Pancreas (tissue), 10 donors: ENCODE measurements at regions not wholly inside any gene's neighbourhood (a gene's known extent, or its start where the extent isn't known, plus 50 kb on each side); places are given as distances from the start of the nearest gene placed in this dataset.
A peak's percentile ranks its signal among the peaks of the same experiment; 100 is the strongest.
"Not testable (repeated sequence)": the region's sequence is repeated elsewhere in the genome, so short reads cannot be mapped to it uniquely, and the experiment has no call there.

Source experiments
- ATAC-seq, 4 donors: fragments of 200-7000 bp; cut with Tn5 transposase; one replicate each; pipeline versions ENCODE4 v1.8.0 to v1.9.1; 2020; ENCODE audit warnings: mild to moderate bottlenecking in 4 of 4, moderate library complexity in 4 of 4
- DNase-seq, 6 donors: peaks; one replicate each; pipeline ENCODE4 v3.0.0-alpha.2; 2020
- FAIRE-seq: peaks from 2 replicates; lab custom pipeline; 2012; peaks lifted over from hg19 to GRCh38; lab: Jason Lieb, UNC
- H3K27ac ChIP-seq, 4 donors: fragments of 200-600 bp; sonication (generic); 1 replicate in 3 of 4; 2 replicates in 1 of 4; pipeline versions ENCODE4 v1.5.0 to v1.8.0; 2020
- H3K27me3 ChIP-seq, 4 donors: fragments of 200-600 bp; one replicate each; pipeline ENCODE4 v1.8.0; 2021
- H3K36me3 ChIP-seq, 3 donors: fragments of 200-600 bp; sonication (generic) in 1 of 3; one replicate each; pipeline versions ENCODE4 v1.5.0 to v1.8.0; 2020 to 2021
- H3K4me1 ChIP-seq, 3 donors: fragments of 200-600 bp; one replicate each; pipeline ENCODE4 v1.8.0; 2021
- H3K4me3 ChIP-seq, 4 donors: fragments of 200-600 bp; sonication (generic) in 2 of 4; one replicate each; pipeline versions ENCODE4 v1.5.0 to v1.8.0; 2020 to 2021
- H3K9me3 ChIP-seq, 4 donors: fragments of 200-600 bp; one replicate each; pipeline ENCODE4 v1.8.0; 2021
- WGBS, 2 donors: extraction: QIAGEN DNeasy Blood & Tissue Kit; methylation state at CpG; one replicate each; pipeline ENCODE4 v1.1.7; 2013; 5-methylcytosine and 5-hydroxymethylcytosine counted together
- intact Hi-C, 3 donors: fragments of 100-400 bp; cut with DNase I; formaldehyde crosslinking; loops; one replicate each; pipeline versions ENCODE4 v1.11.1 to v1.14.2; 2022
- TF ChIP-seq, protein P1 (sequence below), 4 donors: fragments of 200-600 bp; sonication (generic) in 3 of 4; IDR thresholded peaks; one replicate each; pipeline versions ENCODE4 v1.5.0 to v1.8.0; 2021; ENCODE audit warnings: antibody characterized with exemption in 4 of 4
- donor health status: healthy with polysubstance abuse.
- donor health status: DM: no; HTN: no; CAD: no; lungs with moderate emphysema.
- donor health status: DM: no; HTN: no; CAD: no.
- donor health status: control.
- donor health status: control.
- donor health status: Bipolar disorder and iron deficiency.
- donor health status: DM: yes; HTN: yes; CAD: no.
- donor health status: DM: no; HTN: no; CAD: no.
- donor health status: DM: no; HTN: no; CAD: no.
- donor health status: DM: yes; HTN: yes; CAD: no.

DNA sequence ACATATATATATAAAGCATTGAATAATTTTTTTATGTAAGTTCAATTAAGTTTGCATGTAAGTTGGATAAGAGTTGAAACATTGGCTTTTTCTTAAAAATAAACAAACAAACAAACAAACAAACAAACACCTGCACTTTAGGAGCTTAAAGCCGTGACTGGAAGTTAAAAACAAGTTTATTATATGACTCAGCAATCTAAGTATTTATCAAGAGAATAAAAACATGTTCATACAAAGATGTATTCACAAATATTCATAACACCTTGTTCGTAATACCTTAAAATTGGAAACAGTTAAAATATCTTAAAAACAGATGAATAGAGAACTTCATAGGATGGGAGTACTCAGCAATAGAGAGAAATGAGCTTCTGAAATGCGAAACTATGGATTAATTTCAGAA, 61.5 kb upstream of the ANXA1 start:
- Histone ChIP-seq H3K27ac (no peak overlapping the region), H3K36me3 (no peaks in the 10 kb centered on the region), H3K4me3 (no peak overlapping the region), H3K4me1 (no peaks in the 10 kb centered on the region), H3K9me3 (peaks cover 0 to 3% (median 0%) of the 10 kb centered on the region in 4 donors), H3K27me3 (no peaks in the 10 kb centered on the region)
- ATAC-seq (no peak), FAIRE-seq (no peak), DNase-seq (no peak)
- 61 to 62% methylated on average over 3 of the region's 3 CpGs for WGBS, 2 donors
- TF ChIP-seq, protein P1, sequence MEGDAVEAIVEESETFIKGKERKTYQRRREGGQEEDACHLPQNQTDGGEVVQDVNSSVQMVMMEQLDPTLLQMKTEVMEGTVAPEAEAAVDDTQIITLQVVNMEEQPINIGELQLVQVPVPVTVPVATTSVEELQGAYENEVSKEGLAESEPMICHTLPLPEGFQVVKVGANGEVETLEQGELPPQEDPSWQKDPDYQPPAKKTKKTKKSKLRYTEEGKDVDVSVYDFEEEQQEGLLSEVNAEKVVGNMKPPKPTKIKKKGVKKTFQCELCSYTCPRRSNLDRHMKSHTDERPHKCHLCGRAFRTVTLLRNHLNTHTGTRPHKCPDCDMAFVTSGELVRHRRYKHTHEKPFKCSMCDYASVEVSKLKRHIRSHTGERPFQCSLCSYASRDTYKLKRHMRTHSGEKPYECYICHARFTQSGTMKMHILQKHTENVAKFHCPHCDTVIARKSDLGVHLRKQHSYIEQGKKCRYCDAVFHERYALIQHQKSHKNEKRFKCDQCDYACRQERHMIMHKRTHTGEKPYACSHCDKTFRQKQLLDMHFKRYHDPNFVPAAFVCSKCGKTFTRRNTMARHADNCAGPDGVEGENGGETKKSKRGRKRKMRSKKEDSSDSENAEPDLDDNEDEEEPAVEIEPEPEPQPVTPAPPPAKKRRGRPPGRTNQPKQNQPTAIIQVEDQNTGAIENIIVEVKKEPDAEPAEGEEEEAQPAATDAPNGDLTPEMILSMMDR (IDR thresholded peaks at IDR 0.05): no peak
- intact Hi-C loops: loop anchor here in 1 of 3 donors (10.0 kb wide), 1 partner anchor 85 kb away; no protein-coding TSS in a partner anchor

DNA sequence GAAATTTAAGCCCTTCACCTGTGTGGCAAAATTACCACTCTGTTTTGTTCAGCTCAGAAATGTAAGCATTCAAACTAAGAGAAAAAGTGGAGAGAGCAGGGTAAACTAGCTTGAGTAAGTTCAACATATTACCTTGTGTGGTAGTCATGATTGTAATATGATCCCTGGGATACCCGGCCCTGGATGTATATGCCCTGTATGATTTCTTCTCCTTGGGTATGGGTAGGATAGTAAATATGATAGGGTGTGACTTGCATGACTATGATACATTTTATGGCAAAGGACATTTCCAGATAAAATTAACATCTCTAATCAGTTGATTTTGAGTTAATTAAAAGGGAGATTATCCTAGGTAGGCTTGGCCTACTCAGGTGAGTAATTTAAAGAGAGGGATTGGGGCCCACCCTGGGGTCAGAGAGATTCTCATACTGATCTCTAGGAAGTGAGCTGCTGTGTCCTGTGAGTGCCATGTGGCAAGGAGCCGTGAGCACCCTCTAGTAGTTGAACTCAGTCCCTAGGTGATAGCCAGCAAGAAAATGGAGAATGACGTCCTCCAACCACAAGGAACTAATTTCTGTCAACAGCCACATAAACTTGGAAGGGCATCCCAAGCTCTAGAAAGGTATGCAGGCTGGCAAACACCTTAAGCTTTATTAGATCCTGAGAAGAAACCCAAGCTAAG, 62.2 kb upstream of the ANXA1 start:
- H3K4me1 ChIP-seq: no peaks in the 10 kb centered on the region
- intact Hi-C loops: loop anchor here in 2 of 3 donors (10.0 kb wide), 2 partner anchors 215 to 235 kb away; no protein-coding TSS in a partner anchor
- 70 to 74% methylated on average over 3 of the region's 3 CpGs for WGBS, 2 donors
- no peak for DNase-seq
- no peaks in the 10 kb centered on the region for H3K27me3 ChIP-seq
- no peaks in the 10 kb centered on the region for H3K36me3 ChIP-seq
- peaks cover 0 to 3% (median 0%) of the 10 kb centered on the region in 4 donors for H3K9me3 ChIP-seq
- FAIRE-seq: no peak
- ATAC-seq: no peak
- TF ChIP-seq, protein P1 (IDR thresholded peaks at IDR 0.05): no peak
- no peak overlapping the region for H3K27ac ChIP-seq
- H3K4me3 ChIP-seq: no peak overlapping the region

DNA sequence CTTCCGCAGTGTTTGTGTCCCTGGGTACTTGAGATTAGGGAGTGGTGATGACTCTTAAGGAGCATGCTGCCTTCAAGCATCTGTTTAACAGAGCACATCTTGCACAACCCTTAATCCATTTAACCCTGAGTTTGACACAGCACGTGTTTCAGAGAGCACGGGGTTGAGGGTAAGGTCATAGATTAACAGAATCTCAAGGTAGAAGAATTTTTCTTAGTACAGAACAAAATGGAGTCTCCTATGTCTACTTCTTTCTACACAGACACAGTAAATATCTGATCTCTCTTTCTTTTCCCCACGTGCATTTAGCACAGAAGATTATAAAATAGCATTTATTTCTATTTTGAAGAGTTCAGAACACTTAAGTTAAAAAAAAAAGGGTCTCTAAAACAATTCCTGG, 63.8 kb upstream of the ANXA1 start:
- H3K4me3 ChIP-seq, H3K36me3 ChIP-seq, H3K27me3 ChIP-seq, ATAC-seq, H3K4me1 ChIP-seq, FAIRE-seq, H3K27ac ChIP-seq, H3K9me3 ChIP-seq, DNase-seq: not testable (repeated sequence)
- WGBS, 2 donors: 49 to 53% methylated on average over 3 of the region's 4 CpGs
- intact Hi-C loops: loop anchor here in 2 of 3 donors (10.0 kb wide), 2 partner anchors 213 to 233 kb away; no protein-coding TSS in a partner anchor

DNA sequence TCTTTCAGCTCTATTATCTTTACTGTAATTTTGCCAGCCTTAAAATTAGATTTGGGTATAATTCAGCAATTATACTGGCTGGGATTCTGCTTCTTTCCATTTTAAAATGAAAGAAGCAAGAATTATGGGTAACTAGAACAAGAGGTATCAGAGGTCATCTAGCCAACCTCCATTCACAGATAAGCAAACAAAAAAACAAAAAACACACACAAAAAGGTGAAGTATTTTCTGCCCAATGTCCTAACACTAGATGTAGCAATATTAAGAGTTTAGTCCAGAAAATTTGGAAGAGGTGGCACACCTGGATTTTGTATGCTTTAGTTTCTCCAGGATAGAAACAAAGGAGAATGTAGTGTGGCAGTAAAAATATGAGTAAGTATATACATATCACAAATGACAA, 68.1 kb upstream of the ANXA1 start:
- Histone ChIP-seq H3K27ac (no peak overlapping the region), H3K4me1 (no peaks in the 10 kb centered on the region), H3K9me3 (peaks cover 0 to 3% (median 0%) of the 10 kb centered on the region in 4 donors), H3K4me3 (no peak overlapping the region), H3K27me3 (no peaks in the 10 kb centered on the region), H3K36me3 (no peaks in the 10 kb centered on the region)
- TF ChIP-seq, protein P1 (IDR thresholded peaks at IDR 0.05): no peak
- DNase-seq (no peak), FAIRE-seq (no peak), ATAC-seq (no peak)
- intact Hi-C loops: loop anchor here in 2 of 3 donors (10.0 kb wide), 2 partner anchors 209 to 229 kb away; no protein-coding TSS in a partner anchor

DNA sequence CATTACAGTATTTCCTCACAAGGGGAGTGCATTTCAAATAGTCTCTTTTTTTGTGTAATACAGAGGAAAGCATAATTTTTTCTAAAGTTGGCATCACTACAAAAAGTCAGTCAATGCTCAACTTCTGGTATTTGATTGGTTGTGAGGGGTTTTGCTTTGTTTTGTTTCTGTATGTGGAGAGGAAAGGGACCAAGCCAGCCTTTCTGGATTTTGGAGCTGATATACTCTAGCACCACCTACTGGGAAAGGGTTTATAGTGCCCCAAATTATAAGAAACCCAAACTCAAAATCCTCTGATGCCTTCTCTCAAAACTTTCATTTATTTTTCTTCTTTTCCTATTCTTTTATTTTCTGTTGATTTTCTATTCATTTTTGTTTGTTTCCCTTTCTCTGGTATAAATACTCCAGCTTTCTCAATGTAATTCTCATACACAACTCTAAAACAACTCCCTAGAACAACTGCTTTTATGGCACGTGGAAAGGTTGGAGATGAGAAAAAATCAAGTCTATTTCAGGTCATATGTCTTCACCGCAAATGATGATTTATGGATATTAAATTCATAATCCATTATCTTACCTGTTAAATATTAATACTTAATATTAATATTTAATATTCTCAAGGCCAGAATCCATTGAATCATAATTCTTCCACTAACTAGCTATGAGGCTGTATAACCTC, 69.5 kb upstream of the ANXA1 start:
- Histone ChIP-seq H3K4me1 (no peaks in the 10 kb centered on the region), H3K9me3 (peaks cover 0 to 3% (median 0%) of the 10 kb centered on the region in 4 donors), H3K27ac (no peak overlapping the region), H3K27me3 (no peaks in the 10 kb centered on the region), H3K4me3 (no peak overlapping the region), H3K36me3 (no peaks in the 10 kb centered on the region)
- 23 to 36% methylated on average over 2 of the region's 2 CpGs for WGBS, 2 donors
- ATAC-seq (peak; percentile 48 to 88 (median 84)), DNase-seq (peak in 1 of 6 donors; percentile 15), FAIRE-seq (peak; percentile 79)
- intact Hi-C loops: loop anchor here in 2 of 3 donors (10.0 kb wide), 2 partner anchors 207 to 227 kb away; no protein-coding TSS in a partner anchor
- TF ChIP-seq, protein P1 (IDR thresholded peaks at IDR 0.05): peak; percentile 22 to 67 (median 52)
